BLaER1 (cell line): ENCODE measurements at regions not wholly inside any gene's neighbourhood (a gene's known extent, or its start where the extent isn't known, plus 50 kb on each side); places are given as distances from the start of the nearest gene placed in this dataset.
A peak's percentile ranks its signal among the peaks of the same experiment; 100 is the strongest.
"Not testable (repeated sequence)": the region's sequence is repeated elsewhere in the genome, so short reads cannot be mapped to it uniquely, and the experiment has no call there.

Source experiments
- H3K27ac ChIP-seq: shearing (Covaris generic); formaldehyde crosslinking; 2 replicates; pipeline ENCODE4 v1.8.1; 2022
- H3K27me3 ChIP-seq: shearing (Covaris generic); formaldehyde crosslinking; 2 replicates; pipeline ENCODE4 v1.8.1; 2022
- H3K36me3 ChIP-seq: shearing (Covaris generic); formaldehyde crosslinking; 2 replicates; pipeline ENCODE4 v1.8.1; 2022
- H3K4me1 ChIP-seq: shearing (Covaris generic); formaldehyde crosslinking; 2 replicates; pipeline ENCODE4 v1.8.1; 2022
- H3K4me2 ChIP-seq: shearing (Covaris generic); formaldehyde crosslinking; 2 replicates; pipeline ENCODE4 v1.8.1; 2022
- H3K4me3 ChIP-seq: shearing (Covaris generic); formaldehyde crosslinking; 2 replicates; pipeline ENCODE4 v1.8.1; 2022
- H3K9ac ChIP-seq: shearing (Covaris generic); formaldehyde crosslinking; 2 replicates; pipeline ENCODE4 v1.8.1; 2022
- H3K9me3 ChIP-seq: shearing (Covaris generic); formaldehyde crosslinking; 2 replicates; pipeline ENCODE4 v1.8.1; 2022
- H4K20me1 ChIP-seq: shearing (Covaris generic); formaldehyde crosslinking; 2 replicates; pipeline ENCODE4 v1.8.1; 2022
- Cebpa-rat ChIP-seq: shearing (Covaris generic); IDR thresholded peaks from 2 replicates; pipeline ENCODE4 v1.8.1; 2022

GRCh38 chr16:8407351-8407750 is 183.0 kb downstream of the TMEM114 start:
- Histone ChIP-seq H4K20me1 (no peaks in the 10 kb centered on the region), H3K27me3 (no peaks in the 10 kb centered on the region), H3K9me3 (no peaks in the 10 kb centered on the region), H3K27ac (no peak overlapping the region), H3K4me3 (no peak overlapping the region), H3K36me3 (no peaks in the 10 kb centered on the region), H3K4me2 (no peak overlapping the region), H3K4me1 (peaks cover 28% of the 10 kb centered on the region), H3K9ac (no peak overlapping the region)
- no peak for TF ChIP-seq Cebpa-rat

- no peak for TF ChIP-seq Cebpa-rat
- Histone ChIP-seq H3K9me3 (no peaks in the 10 kb centered on the region), H4K20me1 (no peaks in the 10 kb centered on the region), H3K27ac (no peak overlapping the region), H3K4me3 (no peak overlapping the region), H3K36me3 (no peaks in the 10 kb centered on the region), H3K4me2 (peak overlapping the region; percentile 96), H3K27me3 (no peaks in the 10 kb centered on the region), H3K4me1 (peaks cover 50% of the 10 kb centered on the region), H3K9ac (no peak overlapping the region)
Observed at GRCh38 chr16:8403978-8404749, 186.1 kb downstream of the TMEM114 start.

GRCh38 chr16:8402981-8403843 is 187.1 kb downstream of the TMEM114 start:
- no peaks in the 10 kb centered on the region for H3K36me3 ChIP-seq
- no peaks in the 10 kb centered on the region for H3K27me3 ChIP-seq
- peak overlapping the region; percentile 87 for H3K27ac ChIP-seq
- TF ChIP-seq Cebpa-rat: no peak
- peaks cover 59% of the 10 kb centered on the region for H3K4me1 ChIP-seq
- no peaks in the 10 kb centered on the region for H3K9me3 ChIP-seq
- H4K20me1 ChIP-seq: no peaks in the 10 kb centered on the region
- peak overlapping the region; percentile 72 for H3K9ac ChIP-seq
- H3K4me2 ChIP-seq: peak overlapping the region; percentile 96
- H3K4me3 ChIP-seq: peak overlapping the region; percentile 58

- H3K27me3 ChIP-seq, H3K36me3 ChIP-seq, H3K9ac ChIP-seq, H3K9me3 ChIP-seq, H3K4me2 ChIP-seq, H3K27ac ChIP-seq, H3K4me3 ChIP-seq, H4K20me1 ChIP-seq: not testable (repeated sequence)
- peaks cover 85% of the 10 kb centered on the region for H3K4me1 ChIP-seq
Observed at GRCh38 chr16:8400683-8401082, 189.6 kb downstream of the TMEM114 start.

- Histone ChIP-seq H3K27me3 (no peaks in the 10 kb centered on the region), H3K27ac (peak overlapping the region; percentile 73; the same call in 1 of the 2 replicates), H3K4me2 (peak overlapping the region; percentile 88), H3K9me3 (no peaks in the 10 kb centered on the region), H4K20me1 (no peaks in the 10 kb centered on the region), H3K4me1 (peaks cover 76% of the 10 kb centered on the region), H3K4me3 (no peak overlapping the region), H3K36me3 (no peaks in the 10 kb centered on the region), H3K9ac (no peak overlapping the region)
- TF ChIP-seq Cebpa-rat: no peak
Observed at GRCh38 chr16:8398548-8398947, 191.8 kb downstream of the TMEM114 start.

- Histone ChIP-seq H3K27me3 (no peaks in the 10 kb centered on the region), H3K36me3 (no peaks in the 10 kb centered on the region), H3K9ac (peak overlapping the region; percentile 59; the same call in 1 of the 2 replicates), H3K27ac (peak overlapping the region; percentile 73), H4K20me1 (no peaks in the 10 kb centered on the region), H3K9me3 (no peaks in the 10 kb centered on the region), H3K4me3 (peak overlapping the region; percentile 40; the same call in 1 of the 2 replicates), H3K4me1 (peaks cover 63% of the 10 kb centered on the region), H3K4me2 (peak overlapping the region; percentile 88)
- no peak for TF ChIP-seq Cebpa-rat
Observed at GRCh38 chr16:8397223-8397622, 193.1 kb downstream of the TMEM114 start.

- no peaks in the 10 kb centered on the region for H3K9me3 ChIP-seq
- peak; percentile 64; the same call in 1 of the 2 replicates for TF ChIP-seq Cebpa-rat
- peak overlapping the region; percentile 40; the same call in 1 of the 2 replicates for H3K4me3 ChIP-seq
- H3K27me3 ChIP-seq: no peaks in the 10 kb centered on the region
- peak overlapping the region; percentile 73 for H3K27ac ChIP-seq
- no peaks in the 10 kb centered on the region for H3K36me3 ChIP-seq
- H3K4me1 ChIP-seq: peaks cover 55% of the 10 kb centered on the region
- H3K4me2 ChIP-seq: peak overlapping the region; percentile 88
- peak overlapping the region; percentile 59; the same call in 1 of the 2 replicates for H3K9ac ChIP-seq
- H4K20me1 ChIP-seq: no peaks in the 10 kb centered on the region
Observed at GRCh38 chr16:8396463-8396862, 193.8 kb downstream of the TMEM114 start.

- H3K36me3 ChIP-seq: no peaks in the 10 kb centered on the region
- H3K4me1 ChIP-seq: peaks cover 15% of the 10 kb centered on the region
- H4K20me1 ChIP-seq: no peaks in the 10 kb centered on the region
- no peak overlapping the region for H3K4me3 ChIP-seq
- no peak overlapping the region for H3K4me2 ChIP-seq
- no peak for TF ChIP-seq Cebpa-rat
- H3K9me3 ChIP-seq: no peaks in the 10 kb centered on the region
- H3K27ac ChIP-seq: no peak overlapping the region
- no peak overlapping the region for H3K9ac ChIP-seq
- no peaks in the 10 kb centered on the region for H3K27me3 ChIP-seq
Observed at GRCh38 chr16:8391257-8391656, 199.1 kb downstream of the TMEM114 start.

- Histone ChIP-seq H3K9ac (no peak overlapping the region), H3K36me3 (no peaks in the 10 kb centered on the region), H3K4me2 (no peak overlapping the region), H3K4me3 (no peak overlapping the region), H3K9me3 (no peaks in the 10 kb centered on the region), H3K4me1 (peaks cover 21% of the 10 kb centered on the region), H3K27me3 (no peaks in the 10 kb centered on the region), H4K20me1 (no peaks in the 10 kb centered on the region), H3K27ac (no peak overlapping the region)
- no peak for TF ChIP-seq Cebpa-rat
Observed at GRCh38 chr16:8388684-8389083, 201.6 kb downstream of the TMEM114 start.

GRCh38 chr16:8381814-8382213 is 208.5 kb downstream of the TMEM114 start:
- TF ChIP-seq Cebpa-rat: no peak
- Histone ChIP-seq H3K9me3 (no peaks in the 10 kb centered on the region), H3K4me1 (peaks cover 21% of the 10 kb centered on the region), H3K36me3 (no peaks in the 10 kb centered on the region), H4K20me1 (no peaks in the 10 kb centered on the region), H3K9ac (no peak overlapping the region), H3K27ac (no peak overlapping the region), H3K4me2 (no peak overlapping the region), H3K27me3 (no peaks in the 10 kb centered on the region), H3K4me3 (no peak overlapping the region)
